Neural crest cell (in vitro differentiated cells): ENCODE measurements at regions not wholly inside any gene's neighbourhood (a gene's known extent, or its start where the extent isn't known, plus 50 kb on each side); places are given as distances from the start of the nearest gene placed in this dataset.
"Not testable (repeated sequence)": the region's sequence is repeated elsewhere in the genome, so short reads cannot be mapped to it uniquely, and the experiment has no call there.

ENCODE experiments used
- DNase-seq: peaks from one replicate; pipeline ENCODE4 v3.0.0; 2021; ENCODE audit warnings: low read depth, mixed read lengths, low spot score
- H3K27ac Mint-ChIP-seq: one replicate; pipeline ENCODE4 v1.8.0; 2021; ENCODE audit warnings: mild to moderate bottlenecking, mixed read lengths; ENCODE audit not compliant: unreplicated experiment
- H3K27me3 Mint-ChIP-seq: 2 replicates; pipeline ENCODE4 v1.8.0; 2021; ENCODE audit warnings: low read depth, mild to moderate bottlenecking, mixed read lengths
- H3K36me3 Mint-ChIP-seq: 2 replicates; pipeline ENCODE4 v1.8.0; 2021; ENCODE audit warnings: low read depth, mild to moderate bottlenecking, mixed read lengths
- H3K4me1 Mint-ChIP-seq: 2 replicates; pipeline ENCODE4 v1.8.0; 2021; ENCODE audit warnings: mixed read lengths
- H3K4me3 Mint-ChIP-seq: one replicate; pipeline ENCODE4 v1.8.0; 2021; ENCODE audit warnings: mild to moderate bottlenecking, mixed read lengths
- H3K9me3 Mint-ChIP-seq: 2 replicates; pipeline ENCODE4 v1.8.0; 2021; ENCODE audit warnings: mixed read lengths
- TF ChIP-seq, protein P1 (sequence below): fragments of 200-600 bp; sonication (generic); conservative IDR thresholded peaks from 2 replicates; pipeline ENCODE4 v1.5.0; 2021; ENCODE audit warnings: antibody characterized with exemption, mild to moderate bottlenecking

GRCh38 chr2:51265539-51265938 lies 233.6 kb upstream of the NRXN1 start:
- TF ChIP-seq, protein P1, sequence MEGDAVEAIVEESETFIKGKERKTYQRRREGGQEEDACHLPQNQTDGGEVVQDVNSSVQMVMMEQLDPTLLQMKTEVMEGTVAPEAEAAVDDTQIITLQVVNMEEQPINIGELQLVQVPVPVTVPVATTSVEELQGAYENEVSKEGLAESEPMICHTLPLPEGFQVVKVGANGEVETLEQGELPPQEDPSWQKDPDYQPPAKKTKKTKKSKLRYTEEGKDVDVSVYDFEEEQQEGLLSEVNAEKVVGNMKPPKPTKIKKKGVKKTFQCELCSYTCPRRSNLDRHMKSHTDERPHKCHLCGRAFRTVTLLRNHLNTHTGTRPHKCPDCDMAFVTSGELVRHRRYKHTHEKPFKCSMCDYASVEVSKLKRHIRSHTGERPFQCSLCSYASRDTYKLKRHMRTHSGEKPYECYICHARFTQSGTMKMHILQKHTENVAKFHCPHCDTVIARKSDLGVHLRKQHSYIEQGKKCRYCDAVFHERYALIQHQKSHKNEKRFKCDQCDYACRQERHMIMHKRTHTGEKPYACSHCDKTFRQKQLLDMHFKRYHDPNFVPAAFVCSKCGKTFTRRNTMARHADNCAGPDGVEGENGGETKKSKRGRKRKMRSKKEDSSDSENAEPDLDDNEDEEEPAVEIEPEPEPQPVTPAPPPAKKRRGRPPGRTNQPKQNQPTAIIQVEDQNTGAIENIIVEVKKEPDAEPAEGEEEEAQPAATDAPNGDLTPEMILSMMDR = no peak
- DNase-seq = no peak
- no peaks in the 10 kb centered on the region for H3K4me1 Mint-ChIP-seq
- no peak overlapping the region for H3K4me3 Mint-ChIP-seq
- H3K9me3 Mint-ChIP-seq = peaks cover 3% of the 10 kb centered on the region
- H3K27ac Mint-ChIP-seq = no peak overlapping the region
- no peaks in the 10 kb centered on the region for H3K36me3 Mint-ChIP-seq
- H3K27me3 Mint-ChIP-seq = no peaks in the 10 kb centered on the region

DNA sequence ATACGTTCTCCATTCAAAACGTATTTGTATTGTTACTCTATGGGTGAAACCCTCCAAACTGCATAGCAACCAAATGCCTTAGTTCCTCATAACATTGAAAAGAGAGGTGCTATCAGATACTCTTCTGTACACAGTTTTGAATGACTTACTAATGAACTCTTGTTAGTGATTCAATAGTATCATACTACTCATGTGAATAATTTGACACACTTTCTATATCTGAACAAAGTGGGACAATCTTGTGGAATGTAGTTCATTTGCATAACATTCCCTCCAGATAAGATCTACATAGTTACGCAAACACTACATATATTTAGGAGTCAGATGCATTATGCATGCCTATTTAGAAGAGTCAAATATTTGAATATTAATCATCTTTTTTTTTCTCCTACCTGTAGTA lies 232.0 kb upstream of the NRXN1 start:
- no peak for DNase-seq
- Mint-ChIP-seq H3K9me3 (no peaks in the 10 kb centered on the region), H3K27me3 (no peaks in the 10 kb centered on the region), H3K4me1 (peaks cover 3% of the 10 kb centered on the region), H3K4me3 (no peak overlapping the region), H3K36me3 (no peaks in the 10 kb centered on the region), H3K27ac (no peak overlapping the region)
- TF ChIP-seq, protein P1 = no peak

DNA sequence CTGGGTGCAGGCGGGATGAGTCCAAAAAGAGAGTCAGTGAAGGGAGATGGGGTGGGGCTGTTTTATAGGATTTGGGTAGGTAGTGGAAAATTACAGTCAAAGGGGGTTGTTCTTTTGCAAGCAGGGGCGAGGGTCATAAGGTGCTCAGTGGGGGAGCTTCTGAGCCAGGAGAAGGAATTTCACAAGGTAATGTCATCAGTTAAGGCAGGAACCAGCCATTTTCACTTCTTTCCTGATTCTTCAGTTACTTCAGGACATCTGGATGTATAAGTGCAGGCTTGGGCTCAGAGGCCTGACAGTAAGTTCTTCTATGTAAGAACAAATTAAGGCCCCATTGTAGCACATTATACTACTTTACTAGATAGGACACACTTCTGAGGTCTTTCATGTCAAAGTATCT lies 231.2 kb upstream of the NRXN1 start:
- not testable (repeated sequence) for H3K4me1 Mint-ChIP-seq, H3K36me3 Mint-ChIP-seq, H3K27ac Mint-ChIP-seq, H3K9me3 Mint-ChIP-seq, H3K4me3 Mint-ChIP-seq, DNase-seq, H3K27me3 Mint-ChIP-seq

- Mint-ChIP-seq H3K4me3 (no peak overlapping the region), H3K27ac (no peak overlapping the region), H3K27me3 (no peaks in the 10 kb centered on the region), H3K4me1 (peaks cover 3% of the 10 kb centered on the region), H3K36me3 (no peaks in the 10 kb centered on the region), H3K9me3 (peaks cover 2% of the 10 kb centered on the region)
- TF ChIP-seq, protein P1 = no peak
- DNase-seq = no peak
These were observed 226.4 kb upstream of the NRXN1 start for GRCh38 chr2:51258301-51258700.

- Mint-ChIP-seq H3K36me3 (no peaks in the 10 kb centered on the region), H3K27me3 (no peaks in the 10 kb centered on the region), H3K9me3 (peaks cover 5% of the 10 kb centered on the region), H3K4me1 (peaks cover 3% of the 10 kb centered on the region), H3K27ac (no peak overlapping the region), H3K4me3 (no peak overlapping the region)
- TF ChIP-seq, protein P1 = no peak
- DNase-seq = no peak
These were observed 224.8 kb upstream of the NRXN1 start for GRCh38 chr2:51256736-51257135.

- Mint-ChIP-seq H3K36me3 (no peaks in the 10 kb centered on the region), H3K4me3 (no peak overlapping the region), H3K9me3 (peaks cover 5% of the 10 kb centered on the region), H3K4me1 (no peaks in the 10 kb centered on the region), H3K27me3 (no peaks in the 10 kb centered on the region), H3K27ac (no peak overlapping the region)
- DNase-seq = no peak
- TF ChIP-seq, protein P1 = no peak
These were observed 219.4 kb upstream of the NRXN1 start for GRCh38 chr2:51251356-51251755.
